A204.1 (cell line): ENCODE measurements at regions not wholly inside any gene's neighbourhood (a gene's known extent, or its start where the extent isn't known, plus 50 kb on each side); places are given as distances from the start of the nearest gene placed in this dataset.

ENCODE experiments used
- FAIRE-seq: peaks from 2 replicates; lab custom pipeline; 2012; peaks lifted over from hg19 to GRCh38; lab: Jason Lieb, UNC

- FAIRE-seq: no peak
Observed at GRCh38 chr18:44450226-44450625, 230.5 kb upstream of the SETBP1 start.

- FAIRE-seq: no peak
Observed at GRCh38 chr18:44452346-44452745, 228.3 kb upstream of the SETBP1 start.

- FAIRE-seq: no peak
Observed at GRCh38 chr18:44453505-44453904, 227.2 kb upstream of the SETBP1 start.

- FAIRE-seq: no peak
Observed at GRCh38 chr18:44458777-44459176, 221.9 kb upstream of the SETBP1 start.

GRCh38 chr18:44464398-44465180 is 216.1 kb upstream of the SETBP1 start:
- FAIRE-seq: no peak

GRCh38 chr18:44465381-44465841 is 215.3 kb upstream of the SETBP1 start:
- FAIRE-seq: no peak

GRCh38 chr18:44466997-44467396 is 213.7 kb upstream of the SETBP1 start:
- no peak for FAIRE-seq

GRCh38 chr18:44467718-44468117 is 213.0 kb upstream of the SETBP1 start:
- no peak for FAIRE-seq

- FAIRE-seq: no peak
Observed at GRCh38 chr18:44473394-44474066, 207.2 kb upstream of the SETBP1 start.

- no peak for FAIRE-seq
Observed at GRCh38 chr18:44474067-44474411, 206.6 kb upstream of the SETBP1 start.

GRCh38 chr18:44474591-44474990 is 206.1 kb upstream of the SETBP1 start:
- no peak for FAIRE-seq

GRCh38 chr18:44482761-44483160 is 197.9 kb upstream of the SETBP1 start:
- FAIRE-seq: no peak

- FAIRE-seq: no peak
Observed at GRCh38 chr18:44495151-44495550, 185.5 kb upstream of the SETBP1 start.

- FAIRE-seq: no peak
Observed at GRCh38 chr18:44497311-44497710, 183.4 kb upstream of the SETBP1 start.

- no peak for FAIRE-seq
Observed at GRCh38 chr18:44497757-44498490, 182.8 kb upstream of the SETBP1 start.

GRCh38 chr18:44500808-44501610 is 179.7 kb upstream of the SETBP1 start:
- FAIRE-seq: no peak

- FAIRE-seq: no peak
Observed at GRCh38 chr18:44502221-44502620, 178.5 kb upstream of the SETBP1 start.

GRCh38 chr18:44502790-44503189 is 177.9 kb upstream of the SETBP1 start:
- FAIRE-seq: no peak

- no peak for FAIRE-seq
Observed at GRCh38 chr18:44503854-44504253, 176.8 kb upstream of the SETBP1 start.

- no peak for FAIRE-seq
Observed at GRCh38 chr18:44507729-44508325, 172.9 kb upstream of the SETBP1 start.

GRCh38 chr18:44508474-44508873 is 172.2 kb upstream of the SETBP1 start:
- FAIRE-seq: no peak

GRCh38 chr18:44509048-44509447 is 171.6 kb upstream of the SETBP1 start:
- FAIRE-seq: no peak
